GM20431 (cell line): ENCODE measurements at regions not wholly inside any gene's neighbourhood (a gene's known extent, or its start where the extent isn't known, plus 50 kb on each side); places are given as distances from the start of the nearest gene placed in this dataset.

Experiments used
- in situ Hi-C: fragments of 300-500 bp; cut with MseI, MboI; formaldehyde crosslinking; loops from one replicate; pipeline ENCODE4 v1.15.0; 2020; ENCODE audit warnings: low sequenced_read_pairs; ENCODE audit not compliant: unreplicated experiment

DNA sequence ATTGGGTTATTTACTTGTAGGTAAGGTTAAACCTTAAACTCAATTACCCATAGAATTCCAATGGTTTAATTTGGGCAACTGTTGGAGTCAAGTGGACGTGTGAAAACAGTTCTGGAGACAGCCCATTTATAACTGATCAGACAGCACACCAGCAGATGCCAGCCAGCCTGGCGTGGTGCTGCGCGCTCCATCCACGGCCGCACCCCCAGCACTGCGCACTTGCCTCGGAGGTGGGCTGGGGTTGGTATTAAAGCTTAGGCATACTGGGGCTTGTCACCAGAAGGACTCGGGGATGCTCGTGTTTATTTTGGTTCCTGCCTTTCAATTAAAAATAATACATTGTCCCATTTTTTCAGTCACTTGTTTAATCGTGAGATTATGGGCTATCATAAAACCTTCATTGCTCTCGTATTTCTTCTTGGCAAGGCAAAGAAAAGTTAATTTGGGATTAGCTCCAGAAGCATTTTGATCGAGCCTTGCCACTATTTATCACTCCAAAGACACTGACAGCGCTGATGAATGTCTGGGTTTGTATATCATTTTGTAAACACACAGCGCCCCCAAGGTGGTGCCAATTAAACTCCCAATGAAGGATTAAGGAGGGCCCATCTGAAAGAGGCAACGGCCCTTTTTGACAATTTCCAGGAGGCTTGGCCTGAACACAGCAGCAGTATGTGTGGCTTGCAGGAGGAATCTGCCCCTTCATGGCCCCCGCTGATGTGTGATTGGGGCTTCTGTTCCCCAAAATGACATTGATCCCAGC, 204.5 kb upstream of the CXCL12 start:
- in situ Hi-C loops, result no loop called here

DNA sequence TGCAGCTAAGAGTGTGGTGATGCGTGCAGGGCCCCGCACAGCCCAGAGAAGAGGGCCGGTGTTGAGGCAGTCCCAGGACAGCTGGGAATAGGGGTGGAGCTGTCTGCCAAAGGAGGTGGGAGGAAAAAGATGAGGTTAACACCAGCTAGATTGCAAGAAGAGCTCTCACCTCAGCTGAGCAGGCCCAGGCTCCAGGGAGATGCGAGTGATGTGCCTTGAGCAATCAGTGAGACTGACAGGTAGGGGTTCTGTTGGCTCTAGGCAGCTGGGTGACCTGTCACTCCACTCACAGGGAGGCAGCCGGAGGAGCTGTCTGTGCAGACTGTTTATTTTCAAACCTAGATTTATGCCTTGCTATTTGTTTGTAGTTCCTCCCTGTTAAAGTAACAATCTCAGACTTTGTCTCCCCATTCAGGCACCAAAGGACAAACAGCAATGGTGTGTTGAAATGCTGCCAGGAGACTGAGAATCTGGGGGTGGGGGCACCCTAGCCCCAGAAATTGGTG, 205.1 kb upstream of the CXCL12 start:
- in situ Hi-C loops, result no loop called here

DNA sequence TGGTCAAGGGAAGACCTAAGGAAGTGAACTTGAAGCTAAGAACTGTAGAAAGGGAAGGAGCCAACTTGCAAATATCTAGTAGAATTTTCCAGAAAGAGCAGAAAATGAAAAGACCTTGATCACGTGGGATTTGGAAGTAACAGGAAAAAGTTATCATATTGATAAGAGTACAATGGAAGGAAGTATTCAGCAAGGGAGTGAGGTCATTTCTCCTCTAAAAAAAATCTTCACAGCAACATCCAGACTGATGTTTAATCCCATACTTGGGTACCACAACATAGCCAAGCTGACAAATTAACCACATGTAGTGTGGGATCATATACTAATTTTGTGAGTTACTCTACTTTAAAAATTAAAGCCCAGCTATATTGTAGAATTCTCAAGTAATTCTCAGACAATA, 207.0 kb upstream of the CXCL12 start:
- in situ Hi-C loops, result no loop called here

DNA sequence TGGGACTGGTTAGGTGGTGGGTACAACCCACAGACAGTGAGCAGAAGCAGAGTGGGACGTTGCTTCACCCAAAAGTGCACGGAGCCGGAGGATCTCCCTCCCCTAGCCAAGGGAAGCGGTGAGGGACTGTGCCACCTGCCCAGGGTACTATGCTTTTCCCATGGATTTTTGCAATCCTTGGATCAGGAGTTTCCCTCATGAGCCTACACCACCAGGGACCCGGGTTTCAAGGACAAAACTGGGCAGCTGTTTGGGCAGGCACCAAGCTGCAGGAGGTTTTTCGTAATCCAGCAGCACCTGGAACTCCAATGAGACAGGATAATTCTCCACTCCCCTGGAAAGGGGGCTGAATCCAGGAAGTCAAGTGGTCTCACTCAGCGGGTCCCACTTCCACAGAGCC, 209.1 kb upstream of the CXCL12 start:
- in situ Hi-C loops, result no loop called here

DNA sequence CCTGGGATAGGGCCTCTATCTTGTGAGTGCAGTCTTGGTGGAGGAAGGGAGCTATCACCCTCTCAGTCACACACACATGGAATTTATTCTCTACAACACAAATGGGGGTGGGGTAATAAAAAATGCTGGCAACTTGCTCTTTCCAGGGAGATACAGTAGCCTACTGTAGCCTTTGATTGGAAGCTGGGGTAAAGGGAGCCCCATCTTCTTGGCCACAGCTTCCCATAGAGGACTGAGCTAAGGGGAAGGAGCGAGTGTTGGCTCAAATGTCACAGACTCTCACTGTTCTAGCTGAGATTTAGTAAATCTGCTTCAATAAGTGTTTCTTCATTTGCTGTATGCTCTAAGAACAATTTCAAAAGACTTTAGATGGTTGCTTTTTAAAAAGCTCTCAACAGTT, 222.2 kb upstream of the CXCL12 start:
- in situ Hi-C loops, result no loop called here

DNA sequence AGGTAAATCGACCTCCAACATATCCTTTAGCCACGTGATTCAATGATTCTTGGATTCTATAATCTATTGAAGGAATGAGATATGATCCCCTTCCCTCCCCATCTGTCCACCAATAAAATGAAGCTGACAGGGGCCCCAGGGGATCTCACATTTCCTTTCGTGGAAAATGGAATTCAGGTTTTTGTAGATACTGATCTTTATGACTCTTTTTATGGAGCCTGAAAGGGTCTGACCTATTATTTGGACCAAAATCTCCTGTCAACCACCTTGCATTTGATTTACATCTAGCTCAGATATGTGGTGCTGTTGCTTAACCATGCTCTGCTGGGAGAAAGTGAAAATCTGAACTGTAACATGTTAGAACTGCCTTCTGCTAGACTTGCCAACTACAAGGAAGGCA, 234.0 kb upstream of the CXCL12 start:
- in situ Hi-C loops, result no loop called here

DNA sequence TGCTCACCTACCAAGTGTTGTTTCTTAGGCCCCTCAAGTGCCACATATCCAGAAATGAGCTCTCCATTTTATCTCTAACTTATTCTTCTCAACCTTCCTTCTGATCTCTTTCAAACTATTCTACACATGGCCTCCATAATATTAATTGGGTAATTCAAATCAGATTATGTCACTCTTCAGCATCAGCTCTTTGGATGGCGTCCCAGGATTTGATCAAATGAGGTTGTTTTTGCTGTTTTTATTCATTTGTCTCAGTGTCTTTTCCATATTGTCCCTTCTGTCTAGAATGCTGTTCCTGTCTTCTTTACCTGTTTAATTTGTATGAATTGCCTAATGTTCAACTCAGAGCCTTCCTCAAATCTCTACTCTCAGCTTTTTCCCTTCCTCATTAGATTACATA, 234.6 kb upstream of the CXCL12 start:
- in situ Hi-C loops, result no loop called here

DNA sequence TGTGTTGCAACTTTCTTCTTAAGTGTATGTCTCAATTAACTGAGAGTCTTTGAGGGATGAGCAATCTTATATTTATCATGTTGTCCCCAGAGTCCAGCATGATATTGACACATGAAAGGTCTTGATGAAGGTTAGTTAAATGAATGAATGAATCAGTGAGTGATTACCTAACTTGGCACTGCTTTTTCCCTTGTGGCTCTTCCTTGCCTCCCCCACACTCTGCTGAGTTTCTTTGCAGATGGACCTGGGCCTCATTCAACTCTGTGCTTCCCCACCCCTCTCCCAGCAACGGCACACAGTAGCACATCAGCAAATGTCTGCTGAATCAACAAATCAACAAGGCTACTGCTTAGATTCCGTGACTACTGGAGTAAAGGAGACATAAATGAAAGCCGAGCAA, 235.1 kb upstream of the CXCL12 start:
- in situ Hi-C loops, result no loop called here

DNA sequence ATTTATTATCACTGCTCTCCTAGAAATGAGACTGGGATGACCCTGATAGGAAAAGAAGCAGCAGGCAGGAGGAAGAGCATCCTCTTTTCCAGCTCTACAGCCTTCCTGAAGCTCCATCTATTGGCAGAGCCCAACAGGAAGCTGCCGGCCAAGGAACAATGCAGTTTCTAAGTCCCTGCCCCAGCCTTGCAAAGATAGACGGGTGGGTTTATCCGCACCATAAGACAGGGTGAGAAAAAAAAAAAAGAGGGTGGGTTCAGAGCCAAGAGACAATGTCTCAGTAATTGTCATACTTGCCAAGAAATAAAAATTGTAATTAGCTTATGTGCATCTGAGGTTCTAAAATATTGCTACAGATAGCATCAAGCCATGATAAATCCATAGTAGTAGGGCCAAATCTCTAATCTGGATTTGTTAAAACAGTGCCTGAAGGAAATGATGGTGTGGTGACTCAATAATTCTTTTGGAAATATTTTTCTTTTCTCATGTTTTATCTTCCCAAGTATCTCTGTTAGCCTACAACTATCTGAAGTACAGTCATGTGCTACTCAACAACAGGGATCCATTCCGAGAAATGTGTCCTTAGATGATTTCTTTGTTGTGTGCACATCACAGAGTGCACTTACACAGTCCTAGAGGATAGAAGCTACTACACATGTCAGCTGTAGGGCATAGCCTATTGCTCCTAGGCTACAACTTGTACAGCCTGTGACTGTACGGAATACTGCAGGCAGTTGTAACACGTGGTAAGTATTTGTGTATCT, 242.9 kb upstream of the CXCL12 start:
- in situ Hi-C loops, result no loop called here

DNA sequence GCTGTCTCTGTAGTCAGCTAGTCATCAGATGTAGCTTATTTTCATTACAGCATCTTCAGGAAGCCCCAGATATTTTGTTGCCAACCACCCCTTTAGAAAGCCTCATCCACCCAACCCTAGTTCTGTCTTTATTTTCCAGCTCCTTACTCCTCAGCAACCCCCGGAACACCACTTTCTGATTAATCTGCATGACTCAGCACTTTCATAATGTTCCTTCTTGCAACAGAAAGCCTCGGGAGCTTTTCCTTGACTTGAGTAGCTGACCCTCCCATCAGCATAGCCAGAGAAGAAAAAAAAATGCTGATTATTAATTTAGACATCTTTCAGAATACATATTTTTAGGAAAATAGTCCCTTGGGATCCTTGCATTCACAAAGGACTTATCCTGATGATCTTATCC, 244.0 kb upstream of the CXCL12 start:
- in situ Hi-C loops, result no loop called here

DNA sequence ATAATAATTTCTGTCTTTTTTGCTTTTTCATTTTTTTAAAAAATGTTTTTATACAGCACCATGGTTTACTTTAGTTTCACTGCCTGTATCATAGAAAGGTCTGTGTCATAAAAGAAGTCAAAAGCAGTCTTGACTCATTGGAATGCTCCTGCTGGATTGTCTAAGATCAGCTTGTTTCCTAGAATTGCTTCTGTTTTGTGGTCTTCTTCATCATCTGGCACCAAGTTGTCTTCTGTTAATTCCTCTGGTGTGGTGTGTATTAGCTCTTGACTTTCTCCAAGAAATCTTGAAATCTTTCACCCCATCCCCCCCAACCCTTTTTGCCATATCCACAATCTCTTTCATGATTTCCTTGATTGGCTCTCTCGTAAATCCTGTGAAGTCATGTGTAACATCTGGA, 250.3 kb upstream of the CXCL12 start:
- in situ Hi-C loops, result no loop called here

DNA sequence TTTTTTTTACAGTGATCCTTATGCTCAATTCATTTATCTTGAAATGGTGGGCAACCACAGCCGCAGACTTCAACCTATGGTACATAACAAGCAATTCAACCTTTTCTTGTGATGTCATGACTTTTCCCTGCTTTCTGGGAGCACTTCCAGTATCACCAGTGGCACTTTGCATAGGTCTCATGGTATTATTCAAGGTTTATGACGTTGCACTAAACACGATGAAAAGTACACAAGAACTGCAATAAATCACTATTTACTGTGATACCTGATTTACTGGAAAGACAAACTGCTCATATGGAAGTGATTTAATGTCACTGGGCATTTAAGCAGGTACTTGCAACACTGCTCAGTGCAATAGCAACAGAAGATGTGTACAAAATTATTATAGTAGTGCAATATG, 251.7 kb upstream of the CXCL12 start:
- in situ Hi-C loops, result no loop called here

DNA sequence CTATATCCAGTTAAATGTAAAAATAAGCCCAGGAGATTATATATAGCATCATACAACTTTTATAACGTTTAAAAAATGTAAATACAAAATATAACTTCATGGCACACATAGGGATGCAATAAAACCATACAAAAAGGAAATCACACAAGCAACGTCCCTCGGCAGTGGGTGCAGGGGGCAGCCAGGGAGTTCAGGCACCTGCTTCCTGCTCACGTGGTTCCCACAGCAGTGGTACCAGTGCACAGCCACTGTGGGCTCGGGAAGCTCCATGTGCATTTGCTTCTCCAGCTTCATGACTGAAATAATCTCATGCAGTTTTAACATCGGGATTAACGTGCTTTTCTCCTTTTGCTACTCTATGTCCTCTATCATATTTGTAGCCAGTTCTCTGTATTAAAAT, 255.5 kb upstream of the CXCL12 start:
- in situ Hi-C loops, result no loop called here

DNA sequence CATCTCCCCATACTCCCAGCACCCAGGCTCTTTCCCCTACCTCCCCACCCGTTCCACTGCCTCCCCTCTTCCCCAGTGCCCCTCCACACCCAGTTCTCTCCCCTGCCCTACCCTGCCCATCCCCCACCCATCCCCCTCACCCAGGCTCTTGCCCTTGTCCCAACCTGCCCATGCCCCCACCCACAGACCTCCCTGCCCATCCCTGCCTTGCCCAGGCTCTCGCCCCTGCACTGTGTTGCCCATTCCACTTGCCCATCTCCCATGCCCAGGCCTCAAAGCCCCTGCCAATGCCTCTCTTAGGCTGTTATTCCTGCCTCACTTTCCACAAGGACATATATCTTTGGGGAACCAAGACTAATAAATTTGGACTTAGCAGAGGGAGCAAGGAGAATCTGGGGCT, 262.6 kb upstream of the CXCL12 start:
- in situ Hi-C loops, result no loop called here

DNA sequence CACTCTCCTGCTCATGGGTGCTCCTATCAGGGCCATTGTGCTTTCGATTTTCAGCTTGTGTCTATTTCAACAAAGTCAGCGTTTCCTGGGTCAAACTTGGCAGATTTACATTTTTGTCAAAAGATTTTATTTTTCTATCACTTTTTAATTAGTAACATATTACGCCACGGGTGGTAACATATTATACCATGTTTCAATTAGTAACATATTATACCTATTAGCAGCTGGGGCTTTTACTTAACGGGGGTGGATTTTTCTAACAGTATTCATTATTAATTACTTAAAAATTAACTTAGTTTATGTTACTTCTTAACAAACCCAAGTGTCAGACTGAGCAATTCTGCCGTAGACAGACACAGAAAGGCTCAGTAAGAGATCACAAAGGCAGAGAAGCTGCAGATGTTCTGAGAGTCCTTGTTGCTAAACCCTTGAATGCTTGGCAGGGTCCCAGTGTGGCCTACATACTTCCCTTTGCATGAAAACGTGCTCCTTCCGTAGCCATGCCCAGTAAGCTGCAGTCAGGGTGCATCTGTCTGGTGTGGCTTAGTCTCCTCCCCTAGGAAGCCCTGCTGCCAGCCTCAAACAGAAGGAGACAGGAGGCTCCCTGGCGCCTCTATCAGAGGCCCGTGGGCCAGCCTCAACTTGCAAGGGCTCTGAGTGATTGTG, 263.1 kb upstream of the CXCL12 start:
- in situ Hi-C loops, result no loop called here

DNA sequence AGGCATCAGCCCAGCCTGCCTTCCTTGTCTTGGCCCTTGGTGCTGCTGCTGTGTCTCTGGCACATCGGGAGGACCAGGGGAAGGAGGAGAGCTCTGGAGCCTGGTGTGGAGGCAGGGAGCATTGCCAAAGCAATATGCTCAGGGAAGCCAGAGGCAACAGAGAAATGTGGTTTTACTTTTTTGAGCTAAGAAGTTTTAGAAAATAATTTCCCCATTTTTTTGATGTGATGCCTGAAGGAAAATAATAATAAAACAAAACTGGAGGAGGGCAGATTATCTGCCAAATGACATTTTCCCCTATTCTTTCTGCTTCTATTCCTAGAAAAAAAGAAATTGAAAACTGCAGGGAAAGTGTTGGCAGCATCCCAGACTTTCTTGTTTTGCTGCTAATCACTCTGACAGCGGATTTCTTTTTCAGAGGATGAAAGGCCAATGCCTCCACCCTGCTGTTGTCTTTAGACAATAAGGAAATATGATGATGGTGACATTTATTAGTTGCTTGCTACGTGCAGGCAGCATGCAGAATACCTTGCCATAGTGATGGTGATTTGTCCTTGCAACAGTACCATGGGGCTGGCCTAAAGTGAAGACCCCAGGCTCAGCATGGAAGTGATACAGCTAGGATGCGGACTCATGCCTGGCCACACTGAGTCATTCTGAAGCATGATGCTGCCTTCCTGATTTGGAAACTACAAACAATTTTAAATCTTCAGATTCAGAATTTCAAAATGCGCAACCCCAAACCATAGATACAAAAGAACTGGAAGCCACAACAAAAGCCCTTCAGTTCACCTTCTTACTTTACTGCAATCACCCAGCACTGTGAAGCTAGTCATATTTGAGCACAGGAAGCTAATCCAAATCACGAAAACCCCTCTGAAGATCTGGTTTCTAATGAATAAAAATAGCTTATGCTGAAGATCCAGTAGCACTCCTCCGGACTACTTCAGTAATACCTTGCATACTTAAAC, 260.2 kb upstream of the TMEM72 start:
- in situ Hi-C loops, result no loop called here

DNA sequence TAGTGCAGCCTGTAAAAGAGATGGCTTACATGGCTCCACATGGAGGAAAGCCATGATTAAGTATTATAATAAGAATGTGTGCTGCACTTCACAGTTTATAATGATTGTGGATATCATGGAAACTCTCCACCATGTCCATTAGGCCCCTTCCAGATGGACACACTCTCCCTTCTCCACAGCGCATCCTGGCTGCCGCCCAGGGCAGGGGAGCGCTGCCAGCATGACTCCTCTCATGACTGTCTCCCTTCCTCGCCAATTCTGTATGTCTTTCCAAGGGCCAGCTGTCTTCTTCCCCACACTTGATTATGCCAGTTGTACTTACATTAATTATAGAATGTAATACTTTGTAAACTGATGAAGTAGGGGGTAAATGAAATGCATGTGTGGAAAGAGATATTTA, 259.3 kb upstream of the TMEM72 start:
- in situ Hi-C loops, result no loop called here

DNA sequence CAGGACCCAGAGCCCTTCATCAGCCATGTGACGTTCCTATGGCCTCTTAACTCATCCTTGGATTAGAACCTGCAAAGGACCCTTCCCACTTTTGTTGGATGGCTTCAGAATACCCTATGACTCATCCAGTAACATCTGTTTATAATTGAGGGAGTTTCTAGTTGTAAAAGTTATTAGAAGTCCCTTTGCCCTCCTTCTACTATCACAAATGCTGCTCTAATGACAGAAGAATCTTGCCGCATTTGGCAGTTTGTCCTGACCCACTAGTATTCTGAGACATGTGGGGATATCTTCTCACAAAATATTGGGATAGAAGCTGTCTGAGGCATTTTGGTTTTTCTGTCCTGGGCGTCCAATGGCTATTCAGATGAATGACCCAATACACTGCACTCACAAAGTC, 251.8 kb upstream of the TMEM72 start:
- in situ Hi-C loops, result no loop called here

DNA sequence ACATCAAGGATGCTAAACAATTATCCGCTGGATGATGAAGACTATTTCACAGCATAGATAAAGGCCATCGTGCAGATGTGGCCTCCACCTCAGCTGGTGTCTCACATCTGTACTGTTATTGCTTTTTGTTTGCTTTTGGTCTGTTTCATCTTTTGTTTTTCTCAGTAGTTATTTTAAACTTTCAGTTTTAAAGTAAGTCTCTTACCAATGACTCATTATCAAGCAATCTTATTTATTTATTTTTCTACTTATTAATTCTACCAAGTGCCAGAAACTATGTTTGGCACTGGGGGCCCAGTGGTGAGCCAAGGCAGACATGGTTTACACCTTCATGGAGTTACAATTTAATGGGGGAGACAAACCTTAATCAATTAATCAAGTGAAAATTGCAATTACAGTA, 250.9 kb upstream of the TMEM72 start:
- in situ Hi-C loops, result no loop called here

DNA sequence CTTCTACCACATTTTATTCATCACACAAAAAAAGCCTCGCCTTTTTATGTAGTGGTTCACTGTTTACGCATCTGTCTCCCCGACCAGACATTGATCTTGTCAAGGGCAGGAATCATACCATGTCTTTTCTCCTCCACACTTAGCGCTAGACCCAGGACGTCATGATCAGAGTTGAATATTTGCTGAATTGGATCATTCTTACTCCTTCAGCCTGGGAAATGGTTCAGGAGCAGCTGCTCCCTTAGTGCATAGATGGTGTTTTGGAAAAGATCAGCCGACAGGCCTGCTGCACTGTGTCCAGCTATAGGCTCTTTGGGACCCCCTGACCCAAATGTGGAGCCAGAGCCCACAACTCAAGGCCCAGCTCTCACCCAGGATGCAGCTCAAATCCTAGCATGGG, 249.1 kb upstream of the TMEM72 start:
- in situ Hi-C loops, result no loop called here
